ENCODE measurements at regions not wholly inside any gene's neighbourhood (a gene's known extent, or its start where the extent isn't known, plus 50 kb on each side); places are given as distances from the start of the nearest gene placed in this dataset.

GRCh38 chr1:229116114-229116513, 154.8 kb upstream of the RAB4A start:
- TF ChIP-seq, protein P1, sequence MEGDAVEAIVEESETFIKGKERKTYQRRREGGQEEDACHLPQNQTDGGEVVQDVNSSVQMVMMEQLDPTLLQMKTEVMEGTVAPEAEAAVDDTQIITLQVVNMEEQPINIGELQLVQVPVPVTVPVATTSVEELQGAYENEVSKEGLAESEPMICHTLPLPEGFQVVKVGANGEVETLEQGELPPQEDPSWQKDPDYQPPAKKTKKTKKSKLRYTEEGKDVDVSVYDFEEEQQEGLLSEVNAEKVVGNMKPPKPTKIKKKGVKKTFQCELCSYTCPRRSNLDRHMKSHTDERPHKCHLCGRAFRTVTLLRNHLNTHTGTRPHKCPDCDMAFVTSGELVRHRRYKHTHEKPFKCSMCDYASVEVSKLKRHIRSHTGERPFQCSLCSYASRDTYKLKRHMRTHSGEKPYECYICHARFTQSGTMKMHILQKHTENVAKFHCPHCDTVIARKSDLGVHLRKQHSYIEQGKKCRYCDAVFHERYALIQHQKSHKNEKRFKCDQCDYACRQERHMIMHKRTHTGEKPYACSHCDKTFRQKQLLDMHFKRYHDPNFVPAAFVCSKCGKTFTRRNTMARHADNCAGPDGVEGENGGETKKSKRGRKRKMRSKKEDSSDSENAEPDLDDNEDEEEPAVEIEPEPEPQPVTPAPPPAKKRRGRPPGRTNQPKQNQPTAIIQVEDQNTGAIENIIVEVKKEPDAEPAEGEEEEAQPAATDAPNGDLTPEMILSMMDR (conservative IDR thresholded peaks at IDR 0.05): no peak
- Mint-ChIP-seq H3K27ac (ENCODE audit: unreplicated experiment) (no peak overlapping the region), H3K9me3 (no peaks in the 10 kb centered on the region), H3K4me3 (no peak overlapping the region), H3K4me1 (no peaks in the 10 kb centered on the region), H3K36me3 (ENCODE audit: low read depth) (no peaks in the 10 kb centered on the region), H3K27me3 (ENCODE audit: low read depth) (peaks cover 8% of the 10 kb centered on the region)
- no peak for DNase-seq (ENCODE audit: low read depth, low spot score)

DNA sequence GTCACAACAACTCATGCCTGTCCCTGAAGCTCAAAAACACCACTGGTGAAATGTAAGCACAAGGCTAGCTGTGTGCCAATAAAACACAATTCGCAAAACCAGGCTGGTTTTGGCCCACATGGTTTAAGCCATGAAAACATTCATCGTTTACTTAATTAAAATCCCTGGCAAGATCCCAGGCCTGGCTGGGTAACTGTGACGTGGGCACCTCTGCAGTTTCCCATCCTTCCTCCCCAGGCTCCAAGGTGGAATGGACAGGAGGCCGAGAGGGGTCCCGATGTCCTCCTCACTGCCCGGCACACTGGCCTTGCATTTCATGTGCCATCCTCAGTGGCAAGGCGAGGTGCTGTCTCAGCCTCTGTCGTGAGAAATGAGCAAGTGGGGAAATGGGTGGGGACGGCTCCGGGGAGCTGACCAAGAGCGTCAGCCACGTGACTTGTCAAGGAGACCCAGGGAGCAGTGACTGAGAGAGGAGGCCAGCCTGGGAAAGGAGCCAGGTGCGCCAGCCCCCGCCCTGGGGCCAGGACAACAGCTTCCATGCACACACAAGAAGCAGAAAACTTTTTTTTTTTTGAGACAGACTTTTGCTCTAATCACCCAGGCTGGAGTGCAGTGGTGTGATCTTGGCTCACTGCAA, 153.1 kb upstream of the RAB4A start:
- Mint-ChIP-seq H3K4me1 (no peaks in the 10 kb centered on the region), H3K9me3 (no peaks in the 10 kb centered on the region), H3K4me3 (no peak overlapping the region), H3K36me3 (ENCODE audit: low read depth) (no peaks in the 10 kb centered on the region), H3K27me3 (ENCODE audit: low read depth) (peaks cover 5% of the 10 kb centered on the region), H3K27ac (ENCODE audit: unreplicated experiment) (no peak overlapping the region)
- TF ChIP-seq, protein P1 (conservative IDR thresholded peaks at IDR 0.05): no peak
- no peak for DNase-seq (ENCODE audit: low read depth, low spot score)

DNA sequence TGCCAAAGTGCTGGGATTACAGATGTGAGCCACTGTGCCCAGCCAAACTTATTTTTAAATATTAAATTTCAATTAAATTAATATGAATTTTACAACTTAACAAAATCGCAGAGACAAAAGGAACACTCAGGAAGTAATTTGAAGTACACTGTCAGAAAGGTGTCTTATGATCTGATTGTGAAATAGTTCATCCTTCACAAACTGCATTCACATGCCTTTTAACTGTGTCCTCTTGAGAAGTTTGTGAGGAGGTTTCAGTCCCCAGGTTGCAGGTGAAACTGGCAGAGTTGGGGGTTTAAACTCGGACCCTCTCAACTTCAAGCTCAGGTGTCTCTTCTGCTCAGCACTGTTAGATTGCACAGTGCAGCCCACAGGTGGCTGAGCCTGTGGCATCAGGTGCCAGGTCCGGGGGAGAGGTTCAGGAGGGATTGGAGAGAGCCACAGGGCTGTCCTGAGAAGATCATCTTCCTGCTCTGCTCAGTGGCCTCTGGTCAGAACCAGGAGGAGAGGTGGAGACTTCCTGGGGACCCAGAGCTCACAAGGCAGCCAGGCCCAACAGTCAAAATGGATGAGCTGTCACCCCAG, 152.3 kb upstream of the RAB4A start:
- Mint-ChIP-seq H3K27me3 (ENCODE audit: low read depth) (peaks cover 5% of the 10 kb centered on the region), H3K27ac (ENCODE audit: unreplicated experiment) (no peak overlapping the region), H3K4me3 (no peak overlapping the region), H3K9me3 (no peaks in the 10 kb centered on the region), H3K36me3 (ENCODE audit: low read depth) (no peaks in the 10 kb centered on the region), H3K4me1 (no peaks in the 10 kb centered on the region)
- TF ChIP-seq, protein P1 (conservative IDR thresholded peaks at IDR 0.05): no peak
- no peak for DNase-seq (ENCODE audit: low read depth, low spot score)

DNA sequence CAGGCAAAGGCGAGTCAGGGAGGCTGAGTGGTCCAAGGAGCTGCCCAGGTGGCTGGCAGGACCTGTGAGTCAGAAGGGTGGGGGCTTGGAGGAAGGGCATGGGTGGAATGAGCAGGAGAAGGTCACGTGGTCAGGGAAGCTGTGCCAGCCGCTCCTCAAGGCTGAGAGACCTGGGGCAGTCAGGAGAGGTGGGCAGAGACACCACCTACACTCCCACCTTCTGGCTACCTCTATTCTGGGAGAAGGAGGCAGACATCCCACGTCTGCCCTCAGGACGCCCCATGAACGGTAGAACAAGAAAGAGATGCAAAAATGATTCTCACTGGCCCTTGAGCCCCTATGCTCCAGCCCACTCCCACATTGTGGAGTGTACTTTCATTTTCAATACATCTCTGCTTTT, 151.8 kb upstream of the RAB4A start:
- DNase-seq (ENCODE audit: low read depth, low spot score): no peak
- Mint-ChIP-seq H3K4me1 (no peaks in the 10 kb centered on the region), H3K36me3 (ENCODE audit: low read depth) (no peaks in the 10 kb centered on the region), H3K9me3 (no peaks in the 10 kb centered on the region), H3K4me3 (no peak overlapping the region), H3K27ac (ENCODE audit: unreplicated experiment) (no peak overlapping the region), H3K27me3 (ENCODE audit: low read depth) (peaks cover 2% of the 10 kb centered on the region)
- TF ChIP-seq, protein P1 (conservative IDR thresholded peaks at IDR 0.05): no peak

DNA sequence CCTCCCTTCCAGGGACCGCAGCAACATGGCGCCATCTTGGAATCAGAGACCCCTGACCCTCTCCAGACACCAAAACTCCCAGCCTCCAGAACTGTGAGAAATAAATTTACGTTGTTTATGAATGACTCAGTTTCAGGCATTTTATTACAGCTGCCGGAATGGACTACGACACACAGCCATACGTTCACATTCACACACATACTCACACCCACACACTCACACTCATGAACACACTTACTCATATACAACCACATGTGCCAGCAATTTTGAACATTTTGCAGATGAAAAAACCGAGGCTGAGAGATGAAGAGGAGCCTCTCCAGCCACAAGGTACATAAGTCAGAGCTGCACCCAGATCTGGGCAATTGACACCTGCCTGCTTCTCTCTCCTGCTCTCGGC, 151.0 kb upstream of the RAB4A start:
- H3K27me3 Mint-ChIP-seq (ENCODE audit: low read depth): no peaks in the 10 kb centered on the region
- no peaks in the 10 kb centered on the region for H3K36me3 Mint-ChIP-seq (ENCODE audit: low read depth)
- H3K9me3 Mint-ChIP-seq: no peaks in the 10 kb centered on the region
- no peak overlapping the region for H3K27ac Mint-ChIP-seq (ENCODE audit: unreplicated experiment)
- no peak for DNase-seq (ENCODE audit: low read depth, low spot score)
- no peak overlapping the region for H3K4me3 Mint-ChIP-seq
- TF ChIP-seq, protein P1 (conservative IDR thresholded peaks at IDR 0.05): no peak
- H3K4me1 Mint-ChIP-seq: peaks cover 4% of the 10 kb centered on the region

Measured in neural crest cell (in vitro differentiated cells).